VCaP (cell line): ENCODE measurements at regions not wholly inside any gene's neighbourhood (a gene's known extent, or its start where the extent isn't known, plus 50 kb on each side); places are given as distances from the start of the nearest gene placed in this dataset.

Experiments used
- H3K27ac ChIP-seq: fragments of 450-650 bp; 2 replicates; pipeline ENCODE4 v1.5.1; 2017
- CTCF ChIP-seq: fragments of 450-650 bp; conservative IDR thresholded peaks from 2 replicates; pipeline ENCODE4 v1.5.1; 2017; ENCODE audit warnings: mild to moderate bottlenecking, moderate library complexity

GRCh38 chr9:103755441-103755840, 338.7 kb upstream of the SMC2 start:
- H3K27ac ChIP-seq = no peak overlapping the region
- no peak for TF ChIP-seq CTCF

DNA sequence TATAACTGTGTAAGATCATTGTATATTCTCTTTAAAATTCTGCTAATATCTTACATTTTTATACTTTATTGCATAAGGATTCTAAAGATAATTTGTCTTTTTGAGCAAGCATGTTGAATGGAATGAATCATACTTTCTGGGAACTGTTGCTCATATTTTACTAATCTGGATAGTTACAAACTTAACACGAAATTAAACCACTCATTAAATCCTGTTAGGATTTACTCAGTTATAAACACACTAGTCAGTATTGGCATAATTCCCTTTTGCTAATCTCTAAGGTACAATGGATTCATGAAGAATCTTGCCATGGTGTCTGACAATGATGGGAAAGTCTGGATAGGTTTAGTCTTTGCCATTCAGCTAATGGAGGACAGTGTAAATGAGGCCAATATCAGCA, 338.1 kb upstream of the SMC2 start:
- H3K27ac ChIP-seq = no peak overlapping the region
- TF ChIP-seq CTCF = no peak

DNA sequence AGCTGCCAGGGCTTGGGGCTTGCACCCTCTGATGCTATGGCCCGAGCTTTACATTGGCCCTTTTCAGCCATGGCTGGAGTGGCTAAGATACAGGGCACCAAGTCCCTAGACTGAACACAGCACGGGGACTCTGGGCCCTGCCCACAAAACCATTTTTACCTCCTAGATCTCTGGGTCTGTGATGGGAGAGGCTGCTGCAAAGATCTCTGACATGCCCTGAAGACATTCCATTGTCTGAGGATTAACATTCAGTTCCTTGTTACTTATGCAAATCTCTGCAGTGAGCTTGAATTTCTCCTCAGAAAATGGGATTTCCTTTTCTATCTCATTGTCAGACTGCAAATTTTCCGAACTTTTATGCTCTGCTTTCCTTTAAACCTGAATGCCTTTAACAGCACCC, 337.0 kb upstream of the SMC2 start:
- no peak overlapping the region for H3K27ac ChIP-seq
- no peak for TF ChIP-seq CTCF

DNA sequence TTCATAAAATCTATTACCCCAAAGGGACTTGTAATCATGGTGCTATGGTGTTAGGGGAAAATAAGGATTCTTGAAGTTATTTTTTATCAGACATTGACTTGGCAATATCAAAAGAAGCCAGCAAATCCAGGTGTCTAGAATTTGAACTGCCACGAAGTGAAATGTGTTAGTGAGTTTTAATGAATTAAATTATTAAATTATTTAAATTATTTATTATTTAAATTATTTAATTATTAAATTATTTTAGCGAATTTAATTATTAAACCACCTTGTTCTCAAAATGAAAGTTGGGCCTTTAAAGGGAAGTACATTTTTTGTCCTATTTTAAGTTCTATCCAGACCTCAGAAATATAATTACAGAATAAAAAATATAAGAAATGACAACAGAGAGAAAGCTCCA, 332.6 kb upstream of the SMC2 start:
- no peak overlapping the region for H3K27ac ChIP-seq
- no peak for TF ChIP-seq CTCF

DNA sequence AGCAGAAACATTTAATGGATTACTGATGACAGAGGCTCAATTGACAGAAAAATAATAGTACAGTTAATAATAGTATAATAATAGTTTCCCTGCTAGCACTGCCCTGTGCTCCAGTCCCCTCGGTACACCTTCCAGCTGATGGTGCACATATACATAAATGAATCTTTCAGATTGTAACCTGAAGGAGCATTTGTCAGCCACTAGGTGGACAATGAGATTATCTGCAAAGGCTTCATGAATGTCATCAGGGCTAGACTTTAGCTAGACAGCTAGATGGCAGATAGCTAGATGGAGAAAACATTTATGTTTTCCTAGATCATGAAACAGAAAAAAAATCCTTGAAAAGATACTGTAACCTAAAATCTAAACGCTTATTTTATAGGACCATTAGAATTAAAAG, 304.4 kb upstream of the SMC2 start:
- peak; percentile 82 for TF ChIP-seq CTCF
- H3K27ac ChIP-seq = no peak overlapping the region

DNA sequence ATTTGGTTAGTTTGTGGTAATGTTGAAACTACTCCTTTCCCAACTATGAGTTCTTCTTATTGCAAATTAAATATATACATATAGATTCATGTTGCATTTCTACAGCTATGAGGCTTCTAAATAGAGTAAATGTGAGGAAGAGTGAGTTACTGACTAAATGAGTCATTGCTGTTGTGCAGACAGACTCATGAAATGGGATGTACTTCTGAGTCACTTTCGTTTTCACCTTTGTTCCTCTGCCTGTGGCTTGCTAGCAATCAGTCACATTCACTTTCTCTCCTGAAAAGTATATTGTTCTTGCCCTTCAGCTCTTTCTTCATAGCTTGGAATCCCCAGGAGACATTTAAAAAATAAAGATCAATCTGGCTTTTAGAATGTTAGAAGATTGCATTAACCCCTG, 295.5 kb upstream of the SMC2 start:
- H3K27ac ChIP-seq = no peak overlapping the region
- TF ChIP-seq CTCF = no peak

DNA sequence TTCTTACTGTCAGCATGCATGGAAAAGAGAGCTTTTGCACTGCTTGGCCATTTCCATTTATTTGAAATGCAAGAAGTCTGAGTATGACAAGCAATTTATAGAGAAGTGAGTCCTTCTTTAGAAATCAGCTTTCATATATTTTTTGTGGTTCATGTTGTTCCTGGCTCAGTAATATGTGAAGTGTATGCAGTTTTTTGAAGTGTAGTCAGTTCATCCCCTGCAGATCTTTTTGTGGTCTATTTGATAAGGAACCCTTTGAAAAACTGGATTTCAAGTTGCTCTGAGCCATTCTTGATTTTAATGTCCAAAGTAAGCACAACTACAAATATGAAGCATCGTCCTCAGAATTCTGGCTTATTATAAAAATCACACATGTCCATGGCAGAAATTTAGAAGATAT, 294.1 kb upstream of the SMC2 start:
- no peak overlapping the region for H3K27ac ChIP-seq
- no peak for TF ChIP-seq CTCF

- TF ChIP-seq CTCF = no peak
- no peak overlapping the region for H3K27ac ChIP-seq
Measured at GRCh38 chr9:103802068-103802467, 292.0 kb upstream of the SMC2 start.
